ENCODE measurements at regions not wholly inside any gene's neighbourhood (a gene's known extent, or its start where the extent isn't known, plus 50 kb on each side); places are given as distances from the start of the nearest gene placed in this dataset.

DNA sequence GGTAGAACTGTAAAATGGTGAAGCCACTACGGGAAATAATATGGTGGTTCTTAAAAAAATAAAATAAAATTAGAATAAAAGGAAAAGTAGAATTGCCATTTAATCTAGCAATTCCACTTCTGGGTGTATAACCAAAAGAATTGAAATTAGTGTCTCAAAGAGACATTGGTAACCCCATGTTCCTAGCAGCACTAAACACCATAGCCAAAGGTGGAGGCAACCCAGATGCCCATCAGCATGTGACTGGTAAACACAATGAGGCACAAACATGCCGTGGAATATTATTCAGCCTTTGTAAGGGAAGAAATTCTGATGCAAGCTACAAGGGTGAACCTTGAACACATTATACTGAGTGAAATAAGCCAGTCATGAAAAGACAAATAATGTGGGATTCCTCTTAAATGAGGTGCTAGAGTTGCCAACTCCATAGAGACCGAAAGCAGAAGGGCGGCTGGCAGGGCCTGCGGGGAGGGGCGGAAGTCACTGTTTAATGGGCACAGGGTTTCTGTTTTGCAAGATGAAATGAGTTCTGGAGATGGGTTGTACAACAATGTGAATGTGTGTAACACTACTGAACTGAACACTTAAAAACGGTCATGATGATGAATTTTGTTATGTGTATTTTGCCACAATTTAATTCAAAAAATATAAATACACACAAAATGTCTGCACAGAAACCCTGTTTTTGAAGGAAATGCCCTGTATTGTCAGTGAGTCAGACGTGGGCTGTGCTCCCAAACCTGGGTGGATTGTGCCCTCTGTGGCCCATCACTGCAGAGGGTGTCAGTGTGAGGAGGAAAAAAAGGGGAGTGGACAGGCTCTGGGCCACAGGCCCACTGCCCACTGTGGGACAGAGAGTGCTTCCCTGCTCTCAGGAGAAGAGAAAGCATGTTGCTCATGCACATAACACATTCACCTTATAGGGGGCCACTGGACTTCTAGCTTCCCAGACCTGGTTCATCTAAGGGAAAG, 49.6 kb upstream of the CD93 start:
- no peak overlapping the region for H3K9ac ChIP-seq (ENCODE audit: low read length in 3 of 3)
- no peaks in the 10 kb centered on the region for H3K9me3 ChIP-seq (ENCODE audit: control insufficient read depth in 2 of 3, insufficient read depth in 1 of 3, low read length in 3 of 3)
- TF ChIP-seq, protein P1, sequence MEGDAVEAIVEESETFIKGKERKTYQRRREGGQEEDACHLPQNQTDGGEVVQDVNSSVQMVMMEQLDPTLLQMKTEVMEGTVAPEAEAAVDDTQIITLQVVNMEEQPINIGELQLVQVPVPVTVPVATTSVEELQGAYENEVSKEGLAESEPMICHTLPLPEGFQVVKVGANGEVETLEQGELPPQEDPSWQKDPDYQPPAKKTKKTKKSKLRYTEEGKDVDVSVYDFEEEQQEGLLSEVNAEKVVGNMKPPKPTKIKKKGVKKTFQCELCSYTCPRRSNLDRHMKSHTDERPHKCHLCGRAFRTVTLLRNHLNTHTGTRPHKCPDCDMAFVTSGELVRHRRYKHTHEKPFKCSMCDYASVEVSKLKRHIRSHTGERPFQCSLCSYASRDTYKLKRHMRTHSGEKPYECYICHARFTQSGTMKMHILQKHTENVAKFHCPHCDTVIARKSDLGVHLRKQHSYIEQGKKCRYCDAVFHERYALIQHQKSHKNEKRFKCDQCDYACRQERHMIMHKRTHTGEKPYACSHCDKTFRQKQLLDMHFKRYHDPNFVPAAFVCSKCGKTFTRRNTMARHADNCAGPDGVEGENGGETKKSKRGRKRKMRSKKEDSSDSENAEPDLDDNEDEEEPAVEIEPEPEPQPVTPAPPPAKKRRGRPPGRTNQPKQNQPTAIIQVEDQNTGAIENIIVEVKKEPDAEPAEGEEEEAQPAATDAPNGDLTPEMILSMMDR (IDR thresholded peaks at IDR 0.05; ENCODE audit: borderline replicate concordance, extremely low read depth, insufficient read depth) = no peak
- DNase-seq = no peak
- intact Hi-C loops (cut with DNase I) = no loop called here
- H3K27ac ChIP-seq (ENCODE audit: low read depth in 2 of 2, low read length in 2 of 2) = no peak overlapping the region
- FAIRE-seq = no peak
- H3K4me3 ChIP-seq (ENCODE audit: low read length in 3 of 3) = no peak overlapping the region
- H3K36me3 ChIP-seq (ENCODE audit: control insufficient read depth in 2 of 3, insufficient read depth in 3 of 3, low read length in 3 of 3) = no peaks in the 10 kb centered on the region
- no peaks in the 10 kb centered on the region for H3K4me1 ChIP-seq (ENCODE audit: control insufficient read depth in 2 of 3, insufficient read depth in 2 of 3, low read depth in 1 of 3, low read length in 3 of 3)
- no peaks in the 10 kb centered on the region for H3K27me3 ChIP-seq (ENCODE audit: control insufficient read depth, insufficient read depth, low read length)

Data from kidney (tissue), 13 donors.